HS-5 (cell line): ENCODE measurements at regions not wholly inside any gene's neighbourhood (a gene's known extent, or its start where the extent isn't known, plus 50 kb on each side); places are given as distances from the start of the nearest gene placed in this dataset.
"Not testable (repeated sequence)": the region's sequence is repeated elsewhere in the genome, so short reads cannot be mapped to it uniquely, and the experiment has no call there.

ENCODE experiments used
- DNase-seq: peaks from one replicate; pipeline ENCODE4 v3.0.0-alpha.2; 2012; ENCODE audit warnings: low read depth

GRCh38 chr6:8831366-8832152 is 396.2 kb upstream of the SLC35B3 start:
- no peak for DNase-seq

DNA sequence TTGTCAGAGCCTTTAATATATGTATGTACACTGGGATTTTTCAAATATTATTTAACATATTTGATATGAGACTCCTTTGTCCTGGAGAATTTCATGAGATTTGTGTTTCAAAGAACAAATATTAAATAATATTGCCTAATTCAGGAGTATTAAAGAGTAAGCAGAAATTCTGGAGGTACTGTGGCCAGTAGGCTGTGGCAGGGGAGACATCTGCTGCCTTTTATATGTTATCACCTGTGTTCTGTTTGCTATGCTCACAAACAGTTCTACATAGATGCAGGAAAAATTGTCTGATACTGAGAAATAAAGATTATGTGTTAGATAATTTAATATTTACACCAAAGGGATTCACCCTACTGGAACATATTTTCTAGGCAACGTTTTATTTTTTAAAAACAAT is 395.4 kb upstream of the SLC35B3 start:
- DNase-seq = no peak

- no peak for DNase-seq
Observed at GRCh38 chr6:8829796-8830195, 394.5 kb upstream of the SLC35B3 start.

DNA sequence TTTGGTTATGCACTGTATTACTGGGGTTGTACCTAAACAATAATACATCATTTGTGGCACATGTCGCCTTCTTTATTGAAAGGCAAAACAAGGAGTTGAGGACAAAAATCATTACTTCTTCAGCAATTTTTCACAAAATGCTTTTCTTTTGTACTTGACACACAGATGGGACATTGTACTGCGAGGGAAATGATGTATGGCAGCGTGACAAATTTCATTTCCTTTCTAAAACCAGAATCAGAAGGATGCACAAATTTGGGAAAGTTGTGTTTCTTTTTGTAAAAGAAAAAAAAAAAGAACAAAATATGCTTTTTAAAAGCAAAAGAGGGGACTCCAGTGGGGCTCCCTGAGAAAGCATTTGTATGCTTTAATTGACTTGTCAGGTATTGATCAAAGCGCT is 394.0 kb upstream of the SLC35B3 start:
- no peak for DNase-seq

GRCh38 chr6:8828376-8828775 is 393.0 kb upstream of the SLC35B3 start:
- DNase-seq = no peak

GRCh38 chr6:8825726-8826125 is 390.4 kb upstream of the SLC35B3 start:
- DNase-seq = no peak

- peak; percentile 44 for DNase-seq
Observed at GRCh38 chr6:8821981-8822381, 386.6 kb upstream of the SLC35B3 start.

DNA sequence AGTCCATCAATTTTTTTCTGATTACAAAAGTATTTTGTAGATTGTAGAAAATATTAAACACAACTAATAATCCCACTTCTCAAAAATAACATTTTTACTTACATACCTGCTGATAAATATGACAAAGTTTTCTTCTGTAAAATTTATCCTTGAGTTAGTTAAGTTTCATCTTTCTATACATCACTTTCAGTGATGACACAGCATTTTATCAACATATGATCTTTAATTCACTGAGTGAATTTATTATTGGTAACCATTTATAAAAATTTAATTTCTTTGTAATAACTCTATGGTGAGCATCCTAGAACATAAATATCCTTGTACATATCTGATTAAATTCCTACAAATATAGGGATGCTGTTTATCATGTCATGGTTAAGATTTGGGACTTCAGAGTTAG is 385.0 kb upstream of the SLC35B3 start:
- DNase-seq = no peak

DNA sequence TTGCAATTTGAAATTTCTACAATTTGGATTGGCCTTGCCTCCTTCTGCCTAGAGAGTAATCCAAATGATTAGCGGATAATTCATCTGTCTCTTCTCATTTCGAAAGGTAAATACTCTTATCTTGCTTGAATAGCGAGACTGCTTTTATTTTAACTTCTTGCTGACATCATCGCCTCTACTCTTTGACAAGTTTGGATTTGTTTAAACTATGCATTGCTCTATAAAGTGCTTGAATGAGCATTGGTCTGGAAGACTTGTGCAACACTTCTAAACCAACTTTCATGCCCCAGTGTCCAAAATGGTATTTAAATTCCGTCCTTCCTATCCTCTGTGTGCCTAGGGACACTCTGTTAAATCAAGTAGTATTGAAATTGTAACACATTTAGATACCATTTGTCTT is 384.1 kb upstream of the SLC35B3 start:
- DNase-seq = no peak

- no peak for DNase-seq
Observed at GRCh38 chr6:8814440-8815000, 379.2 kb upstream of the SLC35B3 start.

GRCh38 chr6:8810325-8810724 is 375.0 kb upstream of the SLC35B3 start:
- no peak for DNase-seq

- DNase-seq = no peak
Observed at GRCh38 chr6:8809662-8810061, 374.3 kb upstream of the SLC35B3 start.

DNA sequence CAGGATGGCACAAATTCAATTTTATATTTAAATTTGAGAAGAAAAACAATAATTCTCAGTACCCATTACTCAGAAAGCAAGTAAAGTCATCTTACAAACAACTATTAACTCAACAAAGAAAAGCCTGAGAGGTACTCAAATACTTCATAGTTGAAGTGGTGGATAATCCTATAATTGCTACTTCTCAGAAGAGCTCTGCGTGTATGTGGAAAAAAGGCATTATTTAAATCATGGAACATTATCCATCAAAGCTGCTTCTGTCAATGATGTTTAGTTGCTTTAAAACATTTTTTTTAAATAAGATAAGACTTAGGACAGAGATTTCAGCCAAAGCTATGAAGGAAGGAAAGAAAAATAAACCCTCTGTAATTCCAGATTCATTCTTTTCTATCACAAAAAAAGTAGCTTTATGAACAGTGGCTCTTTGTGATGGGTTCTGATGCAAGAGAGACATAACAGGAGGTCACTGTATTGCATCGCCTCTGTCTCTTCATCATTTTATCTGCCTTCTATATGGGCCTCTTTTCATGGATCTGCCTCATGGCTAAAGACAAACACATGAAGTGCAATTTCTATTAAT is 367.9 kb upstream of the SLC35B3 start:
- DNase-seq = no peak

DNA sequence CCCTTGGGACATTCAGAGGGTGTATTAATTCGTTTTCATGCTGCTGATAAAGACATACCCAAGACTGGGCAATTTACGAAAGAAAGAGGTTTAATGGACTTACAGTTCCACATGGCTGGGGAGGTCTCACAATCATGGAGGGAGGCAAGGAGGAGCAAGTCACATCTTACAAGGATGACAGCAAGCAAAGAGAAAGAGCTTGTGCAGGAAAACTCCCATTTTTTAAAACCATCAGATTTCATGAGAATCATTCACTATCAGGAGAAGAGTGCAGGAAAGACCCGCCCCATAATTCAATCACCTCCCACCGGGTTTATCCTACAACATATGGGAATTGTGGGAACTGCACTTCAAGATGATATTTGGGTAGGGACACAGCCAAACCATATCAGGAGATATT is 367.1 kb upstream of the SLC35B3 start:
- not testable (repeated sequence) for DNase-seq

- DNase-seq = no peak
Observed at GRCh38 chr6:8794420-8794819, 359.1 kb upstream of the SLC35B3 start.

DNA sequence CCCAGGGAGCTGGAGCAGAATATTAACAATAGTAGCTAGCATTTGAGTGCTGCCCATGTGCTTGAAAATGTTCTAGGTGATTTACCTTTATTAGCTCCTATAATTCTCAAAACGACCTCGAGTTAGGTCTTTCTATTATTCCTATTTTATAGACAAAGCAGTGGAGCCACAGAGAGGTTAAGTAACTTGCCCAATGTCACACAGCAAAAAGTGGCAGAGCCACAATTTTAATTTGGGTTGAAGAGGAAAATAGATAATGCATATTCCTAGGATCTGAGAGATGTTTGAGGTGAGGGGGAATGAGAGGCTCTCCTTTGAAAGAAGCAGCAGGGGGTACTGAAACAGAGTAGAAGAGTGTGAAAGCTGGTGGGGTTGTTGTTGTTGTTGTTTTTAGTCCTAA is 354.5 kb upstream of the SLC35B3 start:
- DNase-seq = no peak

- no peak for DNase-seq
Observed at GRCh38 chr6:8785223-8785622, 349.9 kb upstream of the SLC35B3 start.

DNA sequence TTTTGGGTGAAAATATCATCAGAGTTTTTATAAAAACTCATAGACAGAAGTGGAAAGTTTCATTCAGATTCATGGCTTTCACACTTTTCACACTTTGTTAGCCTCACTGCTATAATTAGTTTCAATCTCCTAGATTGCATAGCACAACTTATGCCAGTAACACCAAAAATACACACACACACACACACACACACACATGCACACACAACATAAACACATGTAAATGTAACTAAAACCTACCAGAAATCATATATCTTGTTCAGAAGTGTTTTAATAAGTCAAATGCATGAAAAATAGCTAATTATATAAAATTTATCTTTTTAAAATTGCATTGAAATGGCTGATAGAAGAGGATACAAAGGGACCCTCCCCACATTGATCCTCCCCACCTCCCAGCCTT is 347.8 kb upstream of the SLC35B3 start:
- DNase-seq = no peak

GRCh38 chr6:8780653-8781052 is 345.3 kb upstream of the SLC35B3 start:
- no peak for DNase-seq

- no peak for DNase-seq
Observed at GRCh38 chr6:8764733-8765132, 329.4 kb upstream of the SLC35B3 start.

DNA sequence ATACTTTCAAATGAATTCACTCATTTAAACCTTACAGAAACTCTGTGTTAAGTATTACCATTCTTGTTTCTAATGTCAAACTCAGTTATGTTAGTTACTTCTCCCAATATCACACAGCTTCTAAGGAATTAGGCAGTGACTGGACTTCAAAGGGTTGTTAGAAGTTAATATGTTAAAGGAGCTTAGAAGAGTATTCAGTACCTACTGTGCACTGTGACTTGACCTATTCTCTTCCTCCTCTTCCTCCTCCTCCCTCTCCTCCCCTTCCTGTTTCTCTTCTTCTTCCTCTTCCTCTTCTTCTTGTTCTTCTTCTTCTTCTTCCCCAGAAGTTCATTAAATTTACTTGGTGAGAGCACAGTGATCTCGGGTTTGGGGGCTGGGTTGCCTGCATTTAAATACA is 325.6 kb upstream of the SLC35B3 start:
- no peak for DNase-seq

DNA sequence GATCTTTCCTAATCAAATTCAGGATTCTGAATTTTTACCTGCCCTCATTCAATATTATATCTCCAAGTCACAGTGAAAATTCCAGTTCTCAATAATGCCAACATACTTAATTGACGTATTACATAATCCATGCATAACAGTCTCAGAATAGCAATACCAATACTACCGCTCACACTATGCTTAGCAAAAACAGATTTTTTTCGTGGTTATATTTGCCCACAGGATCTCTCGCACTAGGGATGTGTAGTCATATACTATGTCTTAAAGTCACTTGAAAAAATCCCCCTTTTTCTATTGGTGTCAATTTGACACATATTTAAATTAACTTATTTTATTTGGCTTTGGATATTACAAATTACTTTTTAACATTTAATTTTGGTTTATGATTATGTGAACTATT is 323.1 kb upstream of the SLC35B3 start:
- no peak for DNase-seq

- no peak for DNase-seq
Observed at GRCh38 chr6:8750627-8751026, 315.3 kb upstream of the SLC35B3 start.

GRCh38 chr6:8749465-8749864 is 314.1 kb upstream of the SLC35B3 start:
- no peak for DNase-seq
